PFSK-1 (cell line): ENCODE measurements at regions not wholly inside any gene's neighbourhood (a gene's known extent, or its start where the extent isn't known, plus 50 kb on each side); places are given as distances from the start of the nearest gene placed in this dataset.

Source experiments
- FOXP2 ChIP-seq: optimal IDR thresholded peaks from 2 replicates; pipeline ENCODE3; 2011; ENCODE audit warnings: borderline replicate concordance, control low read depth, inconsistent platforms; ENCODE audit not compliant: insufficient read depth; ENCODE audit errors: extremely low read length, extremely low read depth
- POLR2AphosphoS5 ChIP-seq: IDR thresholded peaks from 2 replicates; pipeline ENCODE4 v1.6.1; 2012; ENCODE audit warnings: low read depth, mild to moderate bottlenecking, control low read depth, low read length, moderate library complexity
- SIN3A ChIP-seq: IDR thresholded peaks from 2 replicates; pipeline ENCODE4 v1.6.1; 2012; ENCODE audit warnings: mild to moderate bottlenecking, low read length, moderate library complexity, borderline replicate concordance; ENCODE audit not compliant: insufficient read depth
- TAF1 ChIP-seq: IDR thresholded peaks from 2 replicates; pipeline ENCODE4 v1.6.1; 2012; ENCODE audit warnings: low read length, control low read depth, borderline replicate concordance; ENCODE audit not compliant: insufficient read depth
- TF ChIP-seq, protein P1 (sequence below), 2 experiments: IDR thresholded peaks; 2 replicates each; pipeline versions ENCODE4 v1.6.1 to v1.8.0; 2011 to 2012; ENCODE audit warnings: low read depth in 2 of 2, low read length in 2 of 2, control low read depth in 1 of 2, inconsistent platforms in 1 of 2, mild to moderate bottlenecking in 1 of 2, moderate library complexity in 1 of 2; ENCODE audit not compliant: insufficient read depth in 1 of 2

DNA sequence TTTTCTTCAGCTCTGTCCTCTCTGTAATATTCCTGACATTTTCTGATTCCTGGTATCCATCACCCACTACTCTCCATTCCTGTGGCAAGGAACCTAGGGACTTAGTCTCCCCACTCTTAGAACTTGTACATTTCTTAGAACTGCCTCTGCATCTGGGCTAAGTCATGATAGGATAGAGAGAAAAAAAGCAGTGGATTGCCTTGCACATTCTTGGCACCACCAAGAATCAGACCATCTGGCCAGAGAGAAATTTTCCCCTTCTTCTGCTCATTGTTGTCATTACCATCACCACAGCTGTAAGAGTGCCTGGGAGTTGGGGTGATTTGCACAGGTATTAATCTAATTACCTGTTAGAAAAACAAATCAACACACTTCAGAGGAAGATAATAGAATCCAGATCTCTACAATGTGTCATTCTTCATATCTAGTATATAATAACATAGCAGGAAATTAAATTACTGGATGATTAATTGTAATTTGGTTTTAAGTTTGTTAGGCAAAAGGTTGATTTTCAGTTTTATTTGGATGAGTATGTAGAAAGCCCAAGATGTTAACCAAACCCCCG is 264.8 kb upstream of the ZPLD1 start:
- TF ChIP-seq POLR2AphosphoS5 (no peak), TAF1 (no peak)
- TF ChIP-seq, protein P1, sequence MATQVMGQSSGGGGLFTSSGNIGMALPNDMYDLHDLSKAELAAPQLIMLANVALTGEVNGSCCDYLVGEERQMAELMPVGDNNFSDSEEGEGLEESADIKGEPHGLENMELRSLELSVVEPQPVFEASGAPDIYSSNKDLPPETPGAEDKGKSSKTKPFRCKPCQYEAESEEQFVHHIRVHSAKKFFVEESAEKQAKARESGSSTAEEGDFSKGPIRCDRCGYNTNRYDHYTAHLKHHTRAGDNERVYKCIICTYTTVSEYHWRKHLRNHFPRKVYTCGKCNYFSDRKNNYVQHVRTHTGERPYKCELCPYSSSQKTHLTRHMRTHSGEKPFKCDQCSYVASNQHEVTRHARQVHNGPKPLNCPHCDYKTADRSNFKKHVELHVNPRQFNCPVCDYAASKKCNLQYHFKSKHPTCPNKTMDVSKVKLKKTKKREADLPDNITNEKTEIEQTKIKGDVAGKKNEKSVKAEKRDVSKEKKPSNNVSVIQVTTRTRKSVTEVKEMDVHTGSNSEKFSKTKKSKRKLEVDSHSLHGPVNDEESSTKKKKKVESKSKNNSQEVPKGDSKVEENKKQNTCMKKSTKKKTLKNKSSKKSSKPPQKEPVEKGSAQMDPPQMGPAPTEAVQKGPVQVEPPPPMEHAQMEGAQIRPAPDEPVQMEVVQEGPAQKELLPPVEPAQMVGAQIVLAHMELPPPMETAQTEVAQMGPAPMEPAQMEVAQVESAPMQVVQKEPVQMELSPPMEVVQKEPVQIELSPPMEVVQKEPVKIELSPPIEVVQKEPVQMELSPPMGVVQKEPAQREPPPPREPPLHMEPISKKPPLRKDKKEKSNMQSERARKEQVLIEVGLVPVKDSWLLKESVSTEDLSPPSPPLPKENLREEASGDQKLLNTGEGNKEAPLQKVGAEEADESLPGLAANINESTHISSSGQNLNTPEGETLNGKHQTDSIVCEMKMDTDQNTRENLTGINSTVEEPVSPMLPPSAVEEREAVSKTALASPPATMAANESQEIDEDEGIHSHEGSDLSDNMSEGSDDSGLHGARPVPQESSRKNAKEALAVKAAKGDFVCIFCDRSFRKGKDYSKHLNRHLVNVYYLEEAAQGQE (IDR thresholded peaks at IDR 0.05; ENCODE audit: insufficient read depth in 1 of 2, low read depth in 2 of 2, low read length in 2 of 2) = no peak

DNA sequence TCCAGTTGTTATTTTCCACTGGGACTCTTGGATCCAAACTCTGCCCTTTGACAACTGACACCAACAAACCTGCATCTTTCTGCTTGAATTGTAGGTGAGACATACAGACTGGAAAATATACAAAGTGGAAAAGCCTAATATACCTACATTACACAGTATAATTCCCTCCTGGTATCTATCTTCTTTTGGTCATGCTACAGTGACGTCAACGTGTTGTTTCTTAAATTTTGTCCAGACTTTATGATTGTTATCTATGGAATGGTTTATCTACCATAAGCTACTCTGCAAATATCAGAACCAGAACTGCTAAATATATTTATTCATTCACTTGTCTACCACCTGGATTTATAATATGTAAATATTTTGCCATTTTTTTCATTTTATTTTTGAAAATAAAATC is 264.3 kb upstream of the ZPLD1 start:
- TF ChIP-seq FOXP2 (no peak), POLR2AphosphoS5 (no peak), SIN3A (no peak), TAF1 (no peak)
- TF ChIP-seq, protein P1 (IDR thresholded peaks at IDR 0.05; ENCODE audit: insufficient read depth in 1 of 2, low read depth in 2 of 2, low read length in 2 of 2) = no peak

DNA sequence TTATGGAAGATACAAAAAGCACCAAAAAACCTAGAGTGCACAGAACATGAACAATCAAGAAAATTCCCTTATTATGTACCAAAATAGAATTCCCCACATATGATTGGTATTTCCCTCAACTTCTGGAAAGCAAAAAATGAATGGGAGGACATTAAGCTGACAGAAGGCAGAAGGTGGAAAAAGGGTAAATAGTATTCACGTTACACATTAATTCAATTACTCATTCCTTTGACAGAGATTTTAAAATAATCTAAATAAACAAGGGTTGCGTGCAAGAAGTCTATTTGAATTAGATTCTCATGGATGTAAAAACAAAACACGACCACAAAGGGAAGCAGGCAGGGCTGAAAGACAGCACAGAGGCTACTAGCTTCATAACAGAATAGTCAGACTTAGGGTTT is 260.5 kb upstream of the ZPLD1 start:
- TF ChIP-seq POLR2AphosphoS5 (no peak), TAF1 (no peak), FOXP2 (no peak), SIN3A (peak; percentile 26; the same call in 1 of the 2 replicates)
- TF ChIP-seq, protein P1 (IDR thresholded peaks at IDR 0.05; ENCODE audit: insufficient read depth in 1 of 2, low read depth in 2 of 2, low read length in 2 of 2) = no peak

DNA sequence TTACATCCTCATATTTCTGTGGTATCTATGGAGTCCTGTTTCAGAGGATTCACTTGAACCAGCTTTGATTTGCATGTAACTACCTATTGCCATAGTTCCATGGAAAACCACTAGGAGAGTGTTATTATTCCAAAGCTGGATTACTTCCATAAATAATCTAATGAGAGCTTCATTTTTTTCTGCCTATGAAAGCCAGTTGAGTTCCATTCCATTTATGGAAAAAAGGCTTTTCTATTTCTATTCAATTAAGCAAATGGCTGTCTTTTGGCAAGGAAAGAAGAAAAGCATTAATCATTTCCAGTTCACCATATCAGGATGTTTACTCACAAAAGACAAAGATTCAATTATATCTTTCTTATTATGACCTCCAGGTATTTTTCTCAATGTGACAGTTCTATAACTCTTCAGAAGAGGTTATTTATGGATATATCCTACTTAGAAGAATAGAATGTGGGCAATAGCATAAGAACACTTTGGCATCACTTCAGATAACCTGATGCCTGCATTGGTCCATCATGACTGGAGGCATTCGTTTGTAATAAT is 259.9 kb upstream of the ZPLD1 start:
- TF ChIP-seq POLR2AphosphoS5 (no peak), FOXP2 (no peak), TAF1 (no peak), SIN3A (no peak)
- TF ChIP-seq, protein P1 (IDR thresholded peaks at IDR 0.05; ENCODE audit: insufficient read depth in 1 of 2, low read depth in 2 of 2, low read length in 2 of 2) = no peak
